Esophagus mucosa (tissue), 1 donor: ENCODE measurements at regions not wholly inside any gene's neighbourhood (a gene's known extent, or its start where the extent isn't known, plus 50 kb on each side); places are given as distances from the start of the nearest gene placed in this dataset.
A peak's percentile ranks its signal among the peaks of the same experiment; 100 is the strongest.

ENCODE experiments used
- ATAC-seq: fragments of 200-7000 bp; cut with Tn5 transposase; one replicate; pipeline ENCODE4 v1.9.1; 2020
- donor health status: DM: yes; HTN: yes; CAD: no.

- no peak for ATAC-seq
These were observed 112.6 kb downstream of the ENGASE start for GRCh38 chr17:79187186-79187585.

- no peak for ATAC-seq
These were observed 111.8 kb downstream of the ENGASE start for GRCh38 chr17:79186406-79186805.

DNA sequence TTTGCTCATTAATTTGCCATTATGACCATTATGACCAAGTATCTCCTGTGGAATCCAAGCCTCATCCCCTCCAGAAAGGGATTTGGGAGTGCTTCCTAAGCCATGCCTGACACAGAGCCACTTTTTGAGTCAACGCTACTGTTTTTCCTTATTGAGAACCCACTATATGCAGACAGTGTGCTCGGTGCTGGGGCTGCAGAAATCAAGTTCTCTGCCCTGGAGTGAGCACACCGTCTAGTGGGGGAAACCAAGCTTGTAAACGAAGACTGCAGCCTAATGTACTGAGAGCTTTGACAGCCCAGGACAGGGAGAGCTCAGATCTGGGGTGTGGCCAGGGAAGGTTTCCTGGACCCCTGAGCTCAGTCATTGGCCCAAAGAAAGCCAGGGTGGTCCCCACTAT is 111.0 kb downstream of the ENGASE start:
- ATAC-seq: no peak

GRCh38 chr17:79184219-79184618 is 109.6 kb downstream of the ENGASE start:
- no peak for ATAC-seq

DNA sequence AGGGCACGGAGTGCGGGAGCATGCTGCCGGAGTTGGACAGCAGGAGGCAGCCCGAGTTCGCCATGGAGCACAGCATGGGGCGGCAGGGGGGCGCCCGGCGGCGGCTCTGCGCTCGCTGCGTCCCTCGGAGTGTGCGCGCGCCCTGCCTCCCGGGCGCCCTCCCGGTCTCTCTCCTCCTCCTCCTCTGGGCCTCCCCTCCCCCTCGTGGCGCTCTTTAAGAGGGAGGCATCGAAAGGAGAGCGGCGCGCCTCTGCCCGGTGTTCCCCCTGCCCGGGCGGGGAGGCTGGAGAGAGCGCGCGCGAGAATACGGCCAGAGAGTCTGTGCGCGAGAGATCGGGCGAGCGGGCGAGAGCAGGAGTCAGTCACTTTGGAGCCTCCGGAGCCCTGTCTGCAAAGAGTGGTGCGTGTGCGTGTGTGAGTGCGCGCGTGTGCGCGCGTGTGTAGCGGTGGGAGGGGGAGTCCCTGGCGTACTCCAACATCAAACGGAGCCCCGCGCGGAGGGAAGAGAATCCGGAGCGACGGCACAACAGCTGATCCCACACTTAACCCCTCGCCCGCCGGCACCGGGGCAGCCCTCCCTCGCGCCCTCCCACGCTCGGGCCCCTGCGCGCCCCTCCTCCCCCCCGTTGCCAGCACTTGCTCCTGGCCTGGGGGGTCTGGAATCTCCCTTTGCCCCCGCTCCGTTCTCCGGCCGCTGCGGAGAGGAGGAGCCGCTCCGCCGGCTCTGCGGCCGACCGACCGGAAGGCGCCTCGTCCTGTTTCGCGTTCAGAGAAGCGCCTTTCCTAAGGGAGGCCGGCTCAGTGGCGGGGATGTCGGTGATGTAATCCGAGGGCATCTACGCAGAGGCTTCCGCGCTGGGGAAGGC is 108.9 kb downstream of the ENGASE start:
- ATAC-seq: no peak

- no peak for ATAC-seq
These were observed 108.3 kb downstream of the ENGASE start for GRCh38 chr17:79183043-79183292.

DNA sequence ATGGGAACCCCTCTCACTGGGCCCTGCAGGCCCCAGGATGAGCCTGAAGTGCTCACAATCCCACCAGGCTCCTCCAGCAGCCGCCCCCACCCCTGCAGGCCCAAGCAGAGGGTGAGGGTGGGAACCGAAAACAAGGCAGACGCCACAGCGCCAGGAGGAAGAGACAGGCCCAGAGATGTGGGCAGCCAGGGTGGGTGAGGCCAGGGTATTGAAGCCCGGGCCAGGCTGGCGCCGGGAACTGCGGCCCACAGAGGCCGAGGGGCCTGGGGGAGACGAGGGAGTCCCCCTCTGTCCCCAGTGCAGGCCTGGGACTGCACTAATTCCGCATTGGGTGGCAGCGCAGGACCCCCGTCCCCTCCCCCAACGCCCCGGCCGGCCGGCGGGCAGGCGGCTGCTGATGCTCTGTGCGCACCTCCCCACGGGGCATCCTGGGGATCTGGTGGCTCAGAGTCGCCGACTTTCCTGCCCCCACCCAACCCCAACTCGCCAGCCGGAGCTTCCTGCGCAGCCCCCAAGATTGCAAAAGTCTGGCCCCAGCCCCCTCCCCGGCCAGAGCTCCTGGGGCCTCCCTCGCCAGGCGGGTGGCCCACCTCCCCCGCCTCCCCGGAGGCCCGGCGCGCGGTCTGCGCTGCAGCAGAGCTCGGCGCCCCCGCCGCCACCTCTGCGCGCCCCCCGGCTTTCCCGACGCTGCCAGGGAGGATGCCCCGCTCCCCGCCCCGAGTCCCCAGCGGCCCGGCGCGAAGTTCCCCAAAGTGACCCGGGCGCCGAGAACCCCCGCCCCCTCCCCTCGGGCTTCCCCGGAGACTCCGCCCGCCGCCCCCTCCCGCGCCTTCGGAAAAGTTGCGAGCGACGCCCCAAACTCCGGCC is 107.8 kb downstream of the ENGASE start:
- no peak for ATAC-seq

GRCh38 chr17:79180358-79181005 is 105.9 kb downstream of the ENGASE start:
- ATAC-seq: no peak

DNA sequence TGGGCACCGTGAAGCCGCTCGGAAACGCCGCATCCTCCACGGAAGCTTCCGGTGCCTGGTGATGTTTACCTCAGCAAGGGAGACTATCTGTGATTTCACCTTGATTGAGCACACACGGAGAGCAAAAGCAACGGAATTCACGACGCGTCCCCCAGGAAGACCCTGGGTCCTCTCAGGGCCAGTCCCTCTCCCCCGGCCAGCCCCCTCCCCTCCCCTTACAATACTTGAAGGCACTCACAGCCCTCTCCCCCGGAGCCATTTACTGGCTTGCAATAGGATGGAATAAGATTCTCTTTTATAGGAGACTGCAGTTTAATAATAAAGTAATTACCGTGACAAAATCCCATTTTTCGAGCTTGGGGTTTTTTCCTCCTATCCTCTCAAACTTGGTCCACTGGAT is 104.7 kb downstream of the ENGASE start:
- no peak for ATAC-seq

- no peak for ATAC-seq
These were observed 103.3 kb downstream of the ENGASE start for GRCh38 chr17:79177877-79178276.

DNA sequence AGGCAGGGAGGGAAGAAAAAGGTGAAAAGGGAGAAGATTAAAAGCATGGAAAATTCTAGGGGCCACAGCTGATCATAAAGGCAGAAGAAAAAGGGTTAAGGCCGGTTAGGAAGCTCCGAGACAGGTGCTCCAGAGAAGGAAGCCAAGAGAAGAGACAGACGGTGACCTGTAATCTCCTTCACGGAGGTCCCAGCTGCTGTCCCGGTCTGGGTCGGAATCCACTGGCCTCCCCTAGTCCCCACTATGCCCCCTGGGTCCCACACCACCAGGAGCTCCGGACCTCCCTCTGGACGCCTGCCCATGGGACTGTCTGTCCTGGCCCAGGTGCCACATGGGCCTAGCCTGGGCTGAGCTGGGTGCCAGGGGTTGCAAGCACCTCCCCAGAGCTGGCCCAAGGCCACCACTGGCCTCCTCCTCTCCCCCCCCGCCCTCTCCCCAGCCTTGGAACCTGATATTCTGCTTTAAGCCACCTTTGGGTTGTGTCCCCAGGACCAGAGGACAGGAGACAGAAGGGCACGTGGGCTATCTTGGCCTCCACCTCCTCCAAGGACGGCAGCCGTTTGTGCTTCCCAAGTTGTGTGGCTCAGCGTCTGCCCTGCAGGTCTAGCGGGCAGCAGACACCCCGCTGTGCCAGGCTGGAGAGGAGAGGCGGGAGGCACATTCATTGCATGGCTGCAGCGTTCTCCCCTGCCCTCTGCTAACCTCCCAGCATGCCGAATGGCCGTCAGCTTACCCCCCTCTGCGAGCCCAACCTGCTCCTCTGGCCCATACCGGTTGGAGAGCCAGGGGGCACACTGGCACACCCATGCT is 102.4 kb downstream of the ENGASE start:
- peak; percentile 12 for ATAC-seq

DNA sequence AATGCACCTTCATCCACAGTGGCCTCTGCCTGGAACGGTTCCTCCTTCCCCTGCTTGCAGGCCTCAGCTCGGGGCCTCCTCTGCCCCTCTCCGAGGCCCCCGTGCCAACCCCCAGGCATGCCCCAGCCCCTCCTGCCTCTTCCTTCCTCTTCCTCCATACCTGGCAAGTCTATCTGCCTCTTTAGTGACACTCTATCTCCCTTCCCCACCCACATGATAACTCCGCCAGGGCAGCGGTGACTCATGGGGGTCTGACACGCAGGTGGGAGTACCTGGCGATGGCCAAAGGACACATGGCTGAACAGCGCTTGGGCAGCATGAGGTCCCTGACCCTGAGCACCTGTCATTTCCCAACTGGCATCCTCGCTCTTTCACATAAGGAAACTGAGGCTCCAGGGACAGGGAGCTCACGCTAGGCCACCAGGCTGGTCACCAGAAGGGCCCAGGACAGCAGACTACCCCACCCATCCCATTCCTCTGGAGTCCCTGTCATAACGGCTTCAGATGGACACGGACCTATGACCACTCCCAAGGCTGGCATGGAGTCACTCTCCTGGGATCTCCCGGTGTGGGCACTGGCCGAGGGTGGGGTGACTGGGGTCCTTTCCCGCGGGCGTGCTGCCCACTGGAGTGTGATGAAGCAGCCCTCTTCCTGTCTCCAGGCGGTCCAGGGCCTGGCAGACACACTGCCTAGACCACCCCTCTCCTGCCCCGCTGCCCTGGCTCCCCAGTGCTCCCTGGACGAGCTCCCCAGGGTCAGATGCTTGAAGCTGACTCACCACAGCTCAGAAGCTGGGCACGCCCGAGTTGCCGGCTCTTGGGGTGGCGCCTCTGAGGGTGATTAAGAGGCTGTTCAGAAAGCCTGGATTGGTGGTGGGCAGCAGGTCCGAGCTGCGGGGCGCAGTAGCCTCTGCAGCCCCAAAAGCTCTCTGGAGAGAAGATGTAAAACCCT is 100.6 kb downstream of the ENGASE start:
- ATAC-seq: peak; percentile 51

DNA sequence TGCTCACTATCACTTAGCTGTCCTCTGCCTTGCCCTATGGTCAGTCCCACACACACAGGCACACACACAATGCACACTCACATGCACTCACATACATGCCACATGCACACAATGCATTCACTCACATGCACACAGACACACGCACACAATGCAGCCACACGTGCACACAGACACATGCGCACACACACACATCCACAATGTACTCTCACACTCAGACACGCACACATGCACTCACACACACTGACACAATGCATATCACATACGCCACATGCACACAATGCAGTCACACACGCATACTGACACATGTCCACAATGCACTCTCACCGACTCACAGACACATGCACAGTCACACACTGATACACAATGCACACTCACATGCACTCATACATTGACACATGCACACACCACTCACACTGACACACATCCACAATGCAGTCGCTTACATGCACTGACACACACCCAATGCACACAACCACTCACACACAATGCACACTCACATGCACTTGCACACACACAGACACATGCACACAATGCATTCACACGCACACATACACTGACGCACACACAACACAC is 99.7 kb downstream of the ENGASE start:
- ATAC-seq: no peak

- no peak for ATAC-seq
These were observed 96.6 kb downstream of the ENGASE start for GRCh38 chr17:79171188-79171587.

DNA sequence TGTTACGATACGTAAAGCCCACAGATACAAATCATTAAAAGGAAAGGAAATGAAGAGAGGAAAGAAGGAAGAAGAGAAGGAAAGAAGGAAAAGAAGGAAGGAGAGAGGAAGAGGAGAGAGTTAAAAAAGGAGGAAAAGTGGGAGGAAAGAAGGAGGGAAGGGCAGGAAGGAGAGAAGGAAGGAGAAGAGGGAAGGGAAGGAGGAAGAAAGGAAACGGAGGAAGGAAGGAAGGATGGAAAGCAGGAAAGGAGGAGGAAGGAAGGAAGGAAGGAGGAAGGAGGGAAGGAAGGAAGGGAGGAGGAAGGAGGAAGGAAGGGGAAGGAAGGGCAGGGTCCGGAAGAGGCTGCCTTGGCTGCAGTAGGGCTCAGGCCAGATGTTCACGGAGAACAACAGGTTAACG is 95.2 kb downstream of the ENGASE start:
- ATAC-seq: no peak

DNA sequence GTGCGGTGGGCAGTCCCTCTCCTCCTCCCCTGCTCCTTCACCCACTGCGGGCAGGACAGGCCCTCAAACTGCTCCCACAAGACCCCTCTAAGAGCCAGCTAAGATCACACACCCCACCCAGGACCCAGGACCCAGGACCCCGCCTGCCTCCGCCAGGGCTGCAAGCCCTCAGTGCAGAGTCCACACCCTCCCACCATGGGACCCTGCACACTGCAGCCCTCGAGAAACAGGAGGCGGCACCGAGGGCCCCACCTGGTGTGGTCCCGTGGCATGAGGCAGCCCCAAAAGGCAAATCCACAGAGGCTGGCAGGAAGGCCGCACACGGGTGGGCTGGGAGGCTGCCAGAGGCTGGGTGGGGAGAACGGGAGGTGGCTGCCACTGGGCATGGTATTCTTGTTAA is 94.7 kb downstream of the ENGASE start:
- ATAC-seq: no peak

- no peak for ATAC-seq
These were observed 93.9 kb downstream of the ENGASE start for GRCh38 chr17:79168486-79169055.

GRCh38 chr17:79167486-79167885 is 92.9 kb downstream of the ENGASE start:
- no peak for ATAC-seq

GRCh38 chr17:79165756-79166473 is 91.3 kb downstream of the ENGASE start:
- no peak for ATAC-seq
